GM12891 (cell line): ENCODE measurements at regions not wholly inside any gene's neighbourhood (a gene's known extent, or its start where the extent isn't known, plus 50 kb on each side); places are given as distances from the start of the nearest gene placed in this dataset.

ENCODE experiments used
- DNase-seq: peaks from one replicate; pipeline ENCODE4 v3.0.0; 2011; ENCODE audit warnings: low spot score; ENCODE audit not compliant: insufficient read length
- FAIRE-seq: peaks from 2 replicates; lab custom pipeline; 2011; peaks lifted over from hg19 to GRCh38; lab: Jason Lieb, UNC
- PAX5 ChIP-seq: IDR thresholded peaks from 2 replicates; pipeline ENCODE4 v1.6.1; 2011; ENCODE audit warnings: low read length, moderate library complexity, mild to moderate bottlenecking; ENCODE audit not compliant: insufficient read depth, severe bottlenecking
- POLR2A ChIP-seq: IDR thresholded peaks from 2 replicates; pipeline ENCODE4 v1.6.1; 2011; ENCODE audit warnings: low read depth, low read length, control low read depth
- POLR2AphosphoS5 ChIP-seq: IDR thresholded peaks from 2 replicates; pipeline ENCODE4 v1.6.1; 2011; ENCODE audit warnings: low read depth, low read length, control low read depth
- POU2F2 ChIP-seq: IDR thresholded peaks from 2 replicates; pipeline ENCODE4 v1.6.1; 2011; ENCODE audit warnings: low read depth, mild to moderate bottlenecking, control low read depth, low read length, moderate library complexity
- SPI1 ChIP-seq: IDR thresholded peaks from 2 replicates; pipeline ENCODE4 v1.6.1; 2011; ENCODE audit warnings: low read depth, low read length, control low read depth
- TAF1 ChIP-seq: IDR thresholded peaks from 2 replicates; pipeline ENCODE4 v1.6.1; 2011; ENCODE audit warnings: low read depth, low read length, control low read depth

GRCh38 chr5:145362266-145362665 lies 472.9 kb downstream of the PRELID2 start:
- DNase-seq (no peak), FAIRE-seq (no peak)
- TF ChIP-seq SPI1 (no peak), POLR2A (no peak), PAX5 (no peak), POU2F2 (no peak), POLR2AphosphoS5 (no peak), TAF1 (no peak)

GRCh38 chr5:145360936-145361335 lies 474.2 kb downstream of the PRELID2 start:
- no peak for FAIRE-seq

GRCh38 chr5:145350513-145350912 lies 484.6 kb downstream of the PRELID2 start:
- no peak for DNase-seq
- no peak for TF ChIP-seq POU2F2
- no peak for TF ChIP-seq SPI1
- TF ChIP-seq POLR2AphosphoS5 = no peak
- no peak for TF ChIP-seq TAF1
- no peak for TF ChIP-seq POLR2A
- no peak for TF ChIP-seq PAX5
- no peak for FAIRE-seq

More at GRCh38 chr5:145360936-145361335, 474.2 kb downstream of the PRELID2 start:
- no peak for TF ChIP-seq POLR2A
- TF ChIP-seq TAF1 = no peak
- TF ChIP-seq SPI1 = no peak
- no peak for TF ChIP-seq POU2F2
- TF ChIP-seq PAX5 = no peak
- TF ChIP-seq POLR2AphosphoS5 = no peak
- DNase-seq = no peak

GRCh38 chr5:145347026-145347616 lies 488.0 kb downstream of the PRELID2 start:
- FAIRE-seq (no peak), DNase-seq (no peak)
- TF ChIP-seq POU2F2 = no peak
- no peak for TF ChIP-seq TAF1
- no peak for TF ChIP-seq PAX5
- no peak for TF ChIP-seq POLR2A
- TF ChIP-seq SPI1 = no peak
- no peak for TF ChIP-seq POLR2AphosphoS5

GRCh38 chr5:145345511-145346287 lies 489.4 kb downstream of the PRELID2 start:
- FAIRE-seq (no peak), DNase-seq (no peak)
- no peak for TF ChIP-seq PAX5
- no peak for TF ChIP-seq POLR2AphosphoS5
- TF ChIP-seq POLR2A = no peak
- TF ChIP-seq POU2F2 = no peak
- TF ChIP-seq TAF1 = no peak
- no peak for TF ChIP-seq SPI1

- no peak for TF ChIP-seq PAX5
- no peak for TF ChIP-seq POU2F2
- no peak for TF ChIP-seq TAF1
- TF ChIP-seq POLR2AphosphoS5 = no peak
- TF ChIP-seq SPI1 = no peak
- no peak for TF ChIP-seq POLR2A
- DNase-seq (no peak), FAIRE-seq (no peak)
Measured at GRCh38 chr5:145341842-145342241, 493.3 kb downstream of the PRELID2 start.

GRCh38 chr5:145340099-145340498 lies 495.0 kb downstream of the PRELID2 start:
- FAIRE-seq (no peak), DNase-seq (no peak)
- TF ChIP-seq POLR2AphosphoS5 (no peak), POU2F2 (no peak), SPI1 (no peak)

GRCh38 chr5:145324767-145325479 lies 510.2 kb downstream of the PRELID2 start:
- TF ChIP-seq PAX5 = no peak
- no peak for TF ChIP-seq TAF1
- no peak for TF ChIP-seq POLR2AphosphoS5
- TF ChIP-seq POU2F2 = no peak
- no peak for TF ChIP-seq SPI1
- no peak for TF ChIP-seq POLR2A
- no peak for FAIRE-seq
- no peak for DNase-seq

- no peak for TF ChIP-seq SPI1
- no peak for TF ChIP-seq POLR2AphosphoS5
- TF ChIP-seq PAX5 = no peak
- no peak for TF ChIP-seq POU2F2
- TF ChIP-seq TAF1 = no peak
- TF ChIP-seq POLR2A = no peak
- DNase-seq = no peak
- FAIRE-seq = no peak
Measured at GRCh38 chr5:145324101-145324500, 511.0 kb downstream of the PRELID2 start.
